K562 (cell line): ENCODE measurements at regions not wholly inside any gene's neighbourhood (a gene's known extent, or its start where the extent isn't known, plus 50 kb on each side); places are given as distances from the start of the nearest gene placed in this dataset.

Experiments used
- ATAC-seq: fragments of 200-7000 bp; cut with Tn5 transposase; 3 replicates; pipeline ENCODE4 v1.9.1; 2020; ENCODE audit warnings: moderate library complexity
- BruUV-seq: library from RNA; stranded (reverse); fragments of 400-500 nt; replicated peaks from 2 replicates; lab custom pipeline; 2021; lab: Mats Ljungman, UMichigan
- CTCF ChIA-PET: fragments of 300-600 bp; formaldehyde crosslinking; extraction: SDS; loops from one replicate; lab custom pipeline; 2021; ENCODE audit warnings: low intra/inter-chr PET ratio; lab: Yijun Ruan, JAX
- POLR2A ChIA-PET: fragments of 300-600, 350-650 bp; sonication (Branson Sonifier 250); formaldehyde crosslinking; extraction: SDS; loops from one replicate; lab custom pipeline; 2021; ENCODE audit warnings: antibody characterized with exemption, inconsistent platforms; lab: Yijun Ruan, JAX
- DNase-seq, 4 experiments: peaks; one replicate each; pipeline versions ENCODE4 v3.0.0 to v3.0.0-alpha.2; 2011 to 2018; ENCODE audit warnings: low spot score in 3 of 4, mixed read lengths in 3 of 4; ENCODE audit errors: extremely low read depth in 1 of 4
- FAIRE-seq: peaks from 2 replicates; lab custom pipeline; 2011; peaks lifted over from hg19 to GRCh38; lab: Jason Lieb, UNC
- H2AFZ ChIP-seq: 2 replicates; pipeline ENCODE4 v1.6.0; 2011; ENCODE audit warnings: low read depth, low read length, control low read depth, inconsistent platforms
- H3K27ac ChIP-seq: fragments of 200-600 bp; 3 replicates; pipeline ENCODE4 v1.8.0; 2011; ENCODE audit warnings: low read depth, mild to moderate bottlenecking, control low read depth, inconsistent platforms, low read length, moderate library complexity, mixed read lengths; ENCODE audit errors: extremely low read depth
- H3K27me3 ChIP-seq, 2 experiments: fragments of 300-600 bp in 1 of 2; 2 replicates in 1 of 2; 3 replicates in 1 of 2; pipeline versions ENCODE4 v1.6.0 to v1.8.0; 2011; ENCODE audit warnings: inconsistent platforms in 2 of 2, low read length in 2 of 2, mild to moderate bottlenecking in 1 of 2, mixed read lengths in 1 of 2, moderate library complexity in 1 of 2; ENCODE audit not compliant: control insufficient read depth in 2 of 2, insufficient read depth in 2 of 2
- H3K36me3 ChIP-seq: fragments of 300-600 bp; 3 replicates; pipeline ENCODE4 v1.8.0; 2011; ENCODE audit warnings: mild to moderate bottlenecking, low read length, inconsistent platforms; ENCODE audit not compliant: control insufficient read depth, insufficient read depth
- H3K4me1 ChIP-seq, 2 experiments: fragments of 200-600 bp in 1 of 2; replicated peaks in 1 of 2; 2 replicates in 1 of 2; 3 replicates in 1 of 2; pipeline versions ENCODE4 v1.5.1 to v1.8.0; 2011; ENCODE audit warnings: inconsistent platforms in 2 of 2, low read length in 2 of 2, mild to moderate bottlenecking in 1 of 2, mixed read lengths in 1 of 2, moderate library complexity in 1 of 2; ENCODE audit not compliant: control insufficient read depth in 2 of 2, insufficient read depth in 2 of 2
- H3K4me2 ChIP-seq: 2 replicates; pipeline ENCODE4 v1.6.1; 2011; ENCODE audit warnings: low read length, control low read depth, inconsistent platforms, mixed read lengths; ENCODE audit not compliant: insufficient read depth
- H3K4me3 ChIP-seq: fragments of 200-600 bp; sonication (generic), shearing (Covaris generic); 2 replicates; pipeline ENCODE4 v1.5.1; 2016; ENCODE audit warnings: control low read depth, inconsistent platforms
- H3K79me2 ChIP-seq: fragments of 200-600 bp; 3 replicates; pipeline ENCODE4 v1.8.0; 2011; ENCODE audit warnings: low read length, inconsistent platforms; ENCODE audit not compliant: control insufficient read depth, insufficient read depth
- H3K9ac ChIP-seq, 2 experiments: 2 replicates each; pipeline versions ENCODE4 v1.6.0 to v1.6.1; 2011; ENCODE audit warnings: low read depth in 2 of 2, low read length in 2 of 2, control low read depth in 1 of 2, inconsistent platforms in 1 of 2, mild to moderate bottlenecking in 1 of 2, mixed read lengths in 1 of 2; ENCODE audit not compliant: insufficient read depth in 1 of 2
- H3K9me1 ChIP-seq: one replicate; pipeline ENCODE4 v1.6.0; 2011; ENCODE audit warnings: inconsistent platforms, mild to moderate bottlenecking, low read length, moderate library complexity; ENCODE audit not compliant: control insufficient read depth, insufficient read depth
- H3K9me3 ChIP-seq: replicated peaks from 2 replicates; pipeline ENCODE4 v1.5.1; 2011; ENCODE audit warnings: low read depth, low read length, inconsistent platforms; ENCODE audit not compliant: control insufficient read depth, insufficient read depth
- H4K20me1 ChIP-seq: replicated peaks from 2 replicates; pipeline ENCODE4 v1.6.1; 2011; ENCODE audit warnings: low read length, inconsistent platforms, mixed read lengths; ENCODE audit not compliant: control insufficient read depth, insufficient read depth
- BCOR ChIP-seq: fragments of 450-650 bp; IDR thresholded peaks from 2 replicates; pipeline ENCODE4 v1.6.1; 2016
- GTF2A2 ChIP-seq: IDR thresholded peaks from 2 replicates; pipeline ENCODE4 v1.6.1; 2016; ENCODE audit warnings: mild to moderate bottlenecking, missing genetic modification characterization, missing compliant biosample characterization
- HDGF ChIP-seq: fragments of 450-650 bp; IDR thresholded peaks from 2 replicates; pipeline ENCODE4 v1.6.1; 2016
- MAZ ChIP-seq, 2 experiments: fragments of 450-650 bp in 1 of 2; sonication (generic) in 1 of 2; formaldehyde crosslinking; IDR thresholded peaks in 1 of 2; conservative IDR thresholded peaks in 1 of 2; 2 replicates each; pipeline versions ENCODE4 v1.4.0 to v1.5.0; 2020; ENCODE audit warnings: mild to moderate bottlenecking in 1 of 2, missing genetic modification reagents in 1 of 2
- SMARCA5 ChIP-seq: fragments of 450-650 bp; IDR thresholded peaks from 2 replicates; pipeline ENCODE4 v1.6.1; 2016
- THAP7 ChIP-seq: fragments of 250-450 bp; sonication (Bioruptor Pico); IDR thresholded peaks from 2 replicates; pipeline ENCODE4 v1.5.0; 2021
- ZNF143 ChIP-seq: sonication (generic); formaldehyde crosslinking; IDR thresholded peaks from 2 replicates; pipeline ENCODE4 v1.9.0; 2022; ENCODE audit warnings: mild to moderate bottlenecking, missing genetic modification reagents
- WGBS: fragments of 100-300 bp; shearing (Covaris generic); methylation state at CpG from one replicate; pipeline ENCODE4 v1.1.6; 2016; ENCODE audit warnings: low coverage, mixed read lengths; ENCODE audit not compliant: insufficient coverage; ENCODE audit errors: missing lambda C conversion rate; 5-methylcytosine and 5-hydroxymethylcytosine counted together
- in situ Hi-C: fragments of 300-500 bp; cut with MboI; formaldehyde crosslinking; loops from 4 replicates; pipeline ENCODE4 v1.15.0; 2018; ENCODE audit warnings: inconsistent platforms, mixed read lengths
- intact Hi-C: fragments of 100-400 bp; cut with micrococcal nuclease; formaldehyde crosslinking; loops from 2 replicates; pipeline ENCODE4 v1.14.2; 2022

- intact Hi-C loops = no loop called here
- DNase-seq = no peak
- H2AFZ ChIP-seq = no peak overlapping the region; the same call in 1 of the 2 replicates
- TF ChIP-seq BCOR (peak; percentile 20; the same call in 1 of the 2 replicates), GTF2A2 (0 out of 2 replicates have a peak, but pooled peaks have one; percentile 0), SMARCA5 (peak; percentile 16), ZNF143 (CRISPR knock-in tag) (no peak), THAP7 (no peak), MAZ (CRISPR knock-in tag; conservative IDR thresholded peaks at IDR 0.05 in 1 of 2, IDR thresholded peaks at IDR 0.05 in 1 of 2) (0 out of 4 replicates have a peak, but pooled peaks of 1 of the 2 experiments have one; percentile 7), HDGF (peak; percentile 7; the same call in 1 of the 2 replicates)
- TF ChIP-seq, all 486 proteins: peak for 5
- ChIA-PET CTCF (no interaction called here), POLR2A (interaction anchor here (1.0 to 2.3 kb wide), 4 partner anchors 13 to 189 kb away, joined by 3 to 10 read pairs (median 6); no protein-coding TSS in a partner anchor)
- 74% methylated on average over 6 of the region's 6 CpGs for WGBS
- peak overlapping the region in 1 of 2 experiments; percentile 81; a peak in 2 of 4 replicates for H3K9ac ChIP-seq
- no TSS peak for BruUV-seq
- H3K27me3 ChIP-seq = no peaks in the 10 kb centered on the region
- peak; percentile 60 for ATAC-seq
- H4K20me1 ChIP-seq = no peaks in the 10 kb centered on the region
- peak overlapping the region; percentile 88 for H3K27ac ChIP-seq
- no peaks in the 10 kb centered on the region; the same call in 2 of the 3 replicates for H3K36me3 ChIP-seq
- H3K9me3 ChIP-seq = peaks cover 9% of the 10 kb centered on the region
- no peak overlapping the region for H3K4me3 ChIP-seq
- H3K9me1 ChIP-seq = no peaks in the 10 kb centered on the region
- no peak overlapping the region for H3K4me2 ChIP-seq
- FAIRE-seq = no peak
- in situ Hi-C loops = no loop called here
- H3K4me1 ChIP-seq = peaks cover 22 to 43% of the 10 kb centered on the region in 2 experiments
- H3K79me2 ChIP-seq = peaks cover 6% of the 10 kb centered on the region; the same call in 2 of the 3 replicates
Observed at GRCh38 chr16:85403693-85404092, 209.4 kb upstream of the GSE1 start.
